ENCODE measurements at regions not wholly inside any gene's neighbourhood (a gene's known extent, or its start where the extent isn't known, plus 50 kb on each side); places are given as distances from the start of the nearest gene placed in this dataset.

- no peak for DNase-seq
Observed at GRCh38 chr1:99445071-99445470, 180.8 kb downstream of the PLPPR4 start.

- DNase-seq, result no peak
Observed at GRCh38 chr1:99445486-99445885, 181.2 kb downstream of the PLPPR4 start.

- DNase-seq, result no peak
Observed at GRCh38 chr1:99447721-99448120, 183.4 kb downstream of the PLPPR4 start.

GRCh38 chr1:99455760-99456159, 190.2 kb upstream of the PALMD start:
- no peak for DNase-seq

- DNase-seq, result no peak
Observed at GRCh38 chr1:99456536-99456935, 189.4 kb upstream of the PALMD start.

GRCh38 chr1:99457381-99458165, 188.3 kb upstream of the PALMD start:
- no peak for DNase-seq

GRCh38 chr1:99461499-99461898, 184.4 kb upstream of the PALMD start:
- no peak for DNase-seq

- no peak for DNase-seq
Observed at GRCh38 chr1:99464738-99465137, 181.2 kb upstream of the PALMD start.

GRCh38 chr1:99465176-99465900, 180.6 kb upstream of the PALMD start:
- DNase-seq, result no peak

- DNase-seq, result no peak
Observed at GRCh38 chr1:99467645-99468044, 178.3 kb upstream of the PALMD start.

GRCh38 chr1:99469550-99469971, 176.4 kb upstream of the PALMD start:
- no peak for DNase-seq

- no peak for DNase-seq
Observed at GRCh38 chr1:99472893-99473292, 173.0 kb upstream of the PALMD start.

- DNase-seq, result no peak
Observed at GRCh38 chr1:99474350-99474893, 171.5 kb upstream of the PALMD start.

- DNase-seq, result no peak
Observed at GRCh38 chr1:99476058-99476457, 169.9 kb upstream of the PALMD start.

GRCh38 chr1:99481391-99481996, 164.4 kb upstream of the PALMD start:
- DNase-seq, result peak; percentile 4

- no peak for DNase-seq
Observed at GRCh38 chr1:99482286-99482685, 163.6 kb upstream of the PALMD start.

GRCh38 chr1:99482750-99483149, 163.2 kb upstream of the PALMD start:
- DNase-seq, result no peak

- DNase-seq, result no peak
Observed at GRCh38 chr1:99490031-99490430, 155.9 kb upstream of the PALMD start.

- no peak for DNase-seq
Observed at GRCh38 chr1:99496067-99496466, 149.8 kb upstream of the PALMD start.

GRCh38 chr1:99497690-99498089, 148.2 kb upstream of the PALMD start:
- DNase-seq, result no peak

GRCh38 chr1:99500541-99500940, 145.4 kb upstream of the PALMD start:
- DNase-seq, result no peak

GRCh38 chr1:99501871-99502270, 144.0 kb upstream of the PALMD start:
- no peak for DNase-seq

- no peak for DNase-seq
Observed at GRCh38 chr1:99502400-99502799, 143.5 kb upstream of the PALMD start.

- no peak for DNase-seq
Observed at GRCh38 chr1:99503276-99503747, 142.6 kb upstream of the PALMD start.
